HG02642 (cell line): ENCODE measurements at regions not wholly inside any gene's neighbourhood (a gene's known extent, or its start where the extent isn't known, plus 50 kb on each side); places are given as distances from the start of the nearest gene placed in this dataset.

Source experiments
- ATAC-seq: cut with Tn5 transposase; IDR thresholded peaks from one replicate; pipeline ENCODE4 v1.9.1; 2021; ENCODE audit warnings: mild to moderate bottlenecking; ENCODE audit not compliant: unreplicated experiment, poor library complexity

DNA sequence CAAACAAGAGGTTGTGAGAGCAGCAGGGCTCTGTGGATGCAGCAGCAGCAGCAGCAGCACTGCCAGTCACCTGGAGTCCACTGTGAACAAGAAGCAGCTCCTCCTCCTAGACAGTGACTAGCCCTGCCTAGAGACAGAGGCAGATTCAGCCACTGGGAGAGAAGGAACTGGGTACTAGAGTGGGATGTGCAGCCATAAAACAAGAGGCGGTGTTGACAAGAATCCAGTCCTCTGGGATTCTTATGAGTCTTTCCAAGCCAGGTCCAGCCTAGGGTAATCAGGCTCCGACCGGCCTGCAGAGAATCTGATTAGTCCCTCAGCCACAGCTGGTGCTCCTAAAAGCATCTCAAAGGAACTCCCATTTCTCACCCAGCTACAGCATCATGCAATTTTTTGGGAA lies 83.9 kb upstream of the USP47 start:
- no peak for ATAC-seq

DNA sequence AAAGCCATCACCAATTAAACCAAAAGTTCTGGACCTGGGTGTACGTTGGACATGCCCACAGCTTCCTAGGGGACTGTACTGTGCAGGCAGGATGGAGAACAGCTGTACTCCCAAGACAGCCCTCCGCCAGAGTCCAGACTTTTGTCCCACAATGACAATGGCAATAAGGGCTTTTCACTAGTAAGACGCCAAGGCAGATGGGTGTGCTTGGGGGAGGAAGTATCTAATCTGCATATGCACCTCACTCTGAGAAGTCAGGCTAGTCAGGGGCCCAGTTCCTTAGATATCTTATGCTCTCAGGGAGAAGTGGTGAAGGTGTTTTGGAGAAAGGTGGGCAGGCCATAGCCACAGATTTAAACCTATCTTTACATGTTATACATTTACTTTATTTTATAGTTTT lies 85.1 kb upstream of the USP47 start:
- no peak for ATAC-seq

DNA sequence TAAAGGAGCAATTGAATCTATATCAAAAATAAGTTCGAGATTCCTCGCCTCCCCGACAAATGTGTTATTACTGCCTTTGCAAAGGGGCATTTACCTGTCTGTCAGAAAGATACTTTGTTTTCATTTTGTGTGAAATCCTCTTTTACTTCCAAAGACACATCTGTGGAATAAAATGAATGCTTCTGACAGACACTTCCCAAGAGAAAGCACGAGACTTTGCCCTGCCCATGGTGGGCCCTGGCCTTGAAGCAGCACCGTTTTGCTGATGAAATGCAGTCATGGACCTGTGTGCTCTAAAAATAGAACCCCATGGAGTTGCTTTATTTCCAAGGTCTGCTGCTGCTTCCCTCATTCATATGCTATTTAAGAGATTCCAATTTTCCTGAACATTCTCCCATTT lies 85.9 kb upstream of the USP47 start:
- ATAC-seq, result no peak

DNA sequence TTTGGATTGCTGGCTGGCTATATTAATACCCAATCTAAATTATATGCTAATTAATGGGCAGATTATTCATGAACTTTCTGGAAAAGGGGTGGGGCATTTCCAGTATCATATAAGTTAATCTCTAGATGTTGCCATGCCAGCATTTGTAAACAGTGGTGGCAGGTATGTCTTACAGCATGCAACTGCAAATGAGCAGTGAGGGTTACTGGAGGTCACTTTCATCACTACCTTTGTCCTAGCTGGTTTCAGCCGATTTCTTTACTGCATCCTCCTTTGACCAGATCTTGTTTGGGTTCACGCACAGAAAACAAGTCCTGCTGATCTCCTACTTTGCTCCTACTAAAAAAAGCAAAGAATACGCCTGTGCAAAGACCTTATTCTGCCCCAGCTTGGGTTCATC lies 89.1 kb upstream of the USP47 start:
- no peak for ATAC-seq

DNA sequence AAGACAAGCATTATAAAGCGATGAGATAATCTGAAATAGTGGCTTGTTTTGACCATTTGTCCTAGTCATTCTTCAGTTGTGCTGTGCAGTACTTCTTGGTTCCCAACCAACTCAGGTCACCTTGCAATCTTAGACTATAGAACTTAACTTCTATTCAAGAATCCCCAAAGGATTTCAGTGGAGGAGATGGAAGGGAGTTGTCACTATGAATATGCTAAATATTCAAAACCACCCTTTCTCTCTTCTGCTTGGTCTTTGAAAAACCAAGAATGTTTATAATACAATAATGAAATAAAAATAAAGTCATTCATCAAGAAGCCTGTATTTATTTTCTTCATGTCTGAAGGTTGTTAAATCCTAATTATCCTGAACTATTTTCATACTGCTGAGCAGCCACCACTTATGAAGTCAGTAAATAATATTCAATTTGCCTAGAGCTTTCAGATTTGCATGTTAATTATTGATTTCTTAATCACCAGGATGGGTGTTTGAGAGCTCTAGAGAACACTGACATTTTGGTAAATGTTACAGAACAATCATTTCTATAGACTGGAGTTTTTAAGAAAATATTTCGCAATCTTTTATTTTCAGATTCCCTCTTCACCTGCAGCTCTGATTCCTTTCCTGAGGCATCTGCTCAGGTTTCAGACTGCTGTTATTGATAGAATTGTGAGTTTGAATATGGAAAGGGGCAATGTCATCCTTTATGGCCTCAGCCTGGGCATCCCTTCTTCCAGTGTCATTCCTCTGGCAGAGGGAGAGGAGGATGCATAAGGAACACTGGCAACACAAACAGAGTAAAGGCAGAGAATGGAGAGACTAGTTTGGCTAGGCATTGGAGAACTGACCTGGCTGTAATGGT lies 91.5 kb upstream of the USP47 start:
- no peak for ATAC-seq

DNA sequence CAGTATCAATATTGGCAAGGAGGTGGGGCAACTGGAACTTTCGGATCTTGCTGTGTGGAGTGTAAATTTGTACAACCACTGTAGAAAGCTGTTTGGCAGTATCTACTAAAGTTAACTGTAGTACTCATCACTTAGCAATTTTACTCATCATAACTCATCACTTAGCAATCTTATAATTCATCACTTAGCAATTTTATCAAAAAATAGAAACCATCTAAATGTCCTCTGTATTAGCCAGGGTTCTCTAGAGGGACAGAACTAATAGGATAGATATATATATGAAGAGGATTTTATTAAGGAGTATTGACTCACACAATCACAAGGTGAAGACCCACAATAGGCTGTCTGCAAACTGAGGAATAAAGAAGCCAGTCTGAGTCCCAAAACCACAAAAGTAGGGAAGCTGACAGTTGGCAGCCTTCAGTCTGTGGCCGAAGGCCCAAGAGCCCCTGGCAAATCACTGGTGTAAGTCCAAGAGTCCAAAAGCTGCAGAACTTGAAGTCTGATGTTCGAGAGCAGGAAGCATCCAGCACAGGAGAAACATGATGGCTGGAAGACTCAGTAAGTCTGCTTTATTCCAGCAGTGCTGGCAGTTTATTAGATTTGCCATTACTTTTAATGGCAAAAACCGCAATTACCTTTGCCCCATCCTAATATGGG lies 92.9 kb upstream of the USP47 start:
- ATAC-seq, result no peak

DNA sequence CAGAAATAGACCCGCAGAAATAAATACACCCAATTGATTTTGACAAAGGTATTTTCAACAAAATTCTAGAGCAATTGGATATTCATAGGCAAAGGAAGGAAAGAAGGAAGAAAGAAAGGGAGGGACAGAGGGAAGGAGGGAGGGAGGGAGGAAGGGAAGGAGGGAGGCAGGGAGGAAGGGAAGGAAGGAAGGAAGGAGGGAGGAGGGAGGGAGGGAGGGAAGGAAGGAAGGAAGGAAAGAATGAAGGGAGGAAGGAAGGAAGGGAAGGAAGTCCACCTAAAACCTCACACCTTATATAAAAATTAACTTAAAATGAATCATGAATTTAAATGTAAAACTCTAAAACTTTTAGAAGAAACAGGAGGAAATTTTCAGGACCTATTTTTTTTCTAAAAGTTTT lies 94.2 kb upstream of the USP47 start:
- ATAC-seq, result no peak

DNA sequence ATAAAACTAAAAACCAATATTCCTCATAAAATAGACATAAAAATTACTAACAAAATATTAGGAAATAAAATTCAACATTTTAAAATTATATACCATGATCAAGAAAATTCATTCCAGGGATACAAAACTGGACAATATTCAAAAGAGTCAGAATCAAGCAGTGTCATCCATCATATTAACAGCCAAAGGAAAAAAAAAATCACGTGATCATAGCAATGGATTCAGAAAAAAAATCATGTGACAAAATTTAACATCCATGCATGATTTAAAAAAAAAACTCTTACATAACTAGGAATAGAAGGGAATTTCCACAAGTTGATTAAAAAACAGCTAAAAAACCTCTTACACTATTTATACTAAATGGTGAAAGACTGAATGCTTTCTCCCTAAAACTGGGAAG lies 95.3 kb upstream of the USP47 start:
- ATAC-seq, result no peak

DNA sequence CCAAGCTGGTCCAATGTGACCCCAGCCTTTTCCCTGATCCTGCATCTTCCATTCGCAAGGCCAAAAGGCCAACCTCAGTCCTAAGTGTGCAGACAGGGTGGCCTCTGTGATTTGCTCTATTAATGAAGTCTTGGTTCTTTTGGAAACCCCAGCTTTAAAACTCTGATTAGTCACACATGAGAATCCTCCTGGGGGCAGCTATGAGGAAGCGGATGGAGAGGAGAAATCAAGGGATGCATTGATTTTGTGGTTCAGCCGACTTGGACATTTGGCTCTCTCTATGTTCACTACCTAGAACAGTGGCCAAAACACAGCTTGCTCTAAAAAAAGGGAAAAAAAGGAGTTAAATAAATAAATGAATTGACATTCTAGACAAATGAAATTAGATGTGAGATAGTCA lies 98.6 kb upstream of the USP47 start:
- ATAC-seq, result no peak

DNA sequence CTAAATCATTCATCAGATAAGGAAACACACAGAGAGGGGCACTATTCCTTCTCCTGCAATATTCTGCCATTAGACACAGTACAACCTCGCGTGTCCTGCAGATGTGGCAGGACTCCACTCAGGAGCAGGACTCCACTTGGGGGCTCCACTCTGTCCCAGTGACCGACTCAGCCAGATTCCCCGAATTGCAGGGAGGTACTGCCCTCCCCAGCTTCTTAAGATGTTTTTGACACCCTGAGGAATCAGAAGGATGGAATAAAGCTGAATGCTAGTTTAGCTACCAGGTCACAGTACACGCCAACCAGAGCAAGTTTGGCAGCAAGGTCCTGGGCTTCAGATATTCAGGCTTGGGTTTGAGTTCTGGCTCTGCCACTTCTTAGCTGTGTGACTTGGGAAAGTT lies 99.3 kb upstream of the USP47 start:
- ATAC-seq, result no peak

DNA sequence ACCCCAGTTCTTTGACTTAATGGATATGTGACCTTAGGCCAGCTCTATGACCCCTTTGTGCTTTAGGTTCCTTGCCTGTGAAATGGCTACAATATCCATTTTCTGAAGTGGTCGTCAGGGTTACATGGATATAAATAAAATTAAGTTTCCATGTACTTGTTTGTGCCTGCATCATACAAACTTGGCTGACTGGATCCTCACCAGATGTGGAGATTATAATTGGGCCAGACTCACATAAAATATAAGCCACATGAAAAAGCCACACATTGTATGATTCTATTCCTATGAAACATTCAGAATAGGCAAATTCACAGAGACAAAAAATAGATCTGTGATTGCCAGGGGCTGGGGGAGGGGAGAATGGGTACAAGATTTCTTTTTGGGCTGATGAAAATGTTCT lies 100.9 kb upstream of the USP47 start:
- no peak for ATAC-seq

DNA sequence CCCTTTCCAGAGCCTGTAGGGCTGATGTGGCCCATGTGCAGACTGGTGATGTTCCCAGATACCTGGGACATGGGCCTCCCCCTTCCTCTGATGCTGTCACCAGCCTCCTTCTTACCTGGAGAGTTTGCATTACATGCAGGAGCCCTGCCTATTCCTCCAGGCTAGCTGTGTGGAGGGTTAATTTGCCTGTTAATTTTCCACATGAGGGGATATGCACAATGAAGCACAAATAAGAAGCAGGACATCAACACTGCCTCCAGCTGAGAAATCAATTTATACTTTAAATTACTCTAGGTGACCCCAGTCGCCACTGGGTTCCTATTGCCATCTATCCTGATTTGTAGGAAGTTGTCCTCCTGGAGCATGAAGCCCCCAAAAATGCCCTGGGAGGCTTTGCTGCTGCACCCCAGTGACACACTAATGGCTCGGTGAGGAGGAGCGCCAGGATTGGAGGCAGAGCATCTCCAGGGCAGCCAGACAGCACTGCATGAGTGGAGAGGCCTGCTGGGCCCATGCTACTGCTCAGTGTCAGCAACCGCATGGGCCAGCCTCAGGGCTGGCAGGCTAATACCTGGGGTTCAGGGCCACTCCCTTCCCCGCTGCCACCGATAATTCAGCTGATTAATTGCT lies 101.6 kb upstream of the USP47 start:
- ATAC-seq, result no peak

DNA sequence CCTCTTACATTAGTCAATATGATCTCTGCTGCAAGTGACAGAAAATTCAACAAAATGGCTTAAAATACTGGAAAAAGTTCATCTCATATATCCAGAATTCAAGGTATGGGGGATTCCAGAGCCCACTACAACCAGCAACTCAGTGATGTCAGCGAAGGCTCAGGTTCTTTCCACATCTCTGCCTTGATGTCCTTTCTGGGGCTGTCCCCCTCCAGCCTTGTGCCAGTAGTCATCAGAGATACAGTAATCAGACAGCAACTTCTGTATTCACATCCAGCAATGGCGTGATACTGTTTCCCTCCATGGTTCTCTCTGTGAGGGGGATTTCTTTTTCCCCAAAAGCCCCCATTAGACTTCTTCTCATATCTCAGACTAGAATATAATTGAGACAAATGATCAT lies 103.4 kb upstream of the USP47 start:
- ATAC-seq, result no peak

DNA sequence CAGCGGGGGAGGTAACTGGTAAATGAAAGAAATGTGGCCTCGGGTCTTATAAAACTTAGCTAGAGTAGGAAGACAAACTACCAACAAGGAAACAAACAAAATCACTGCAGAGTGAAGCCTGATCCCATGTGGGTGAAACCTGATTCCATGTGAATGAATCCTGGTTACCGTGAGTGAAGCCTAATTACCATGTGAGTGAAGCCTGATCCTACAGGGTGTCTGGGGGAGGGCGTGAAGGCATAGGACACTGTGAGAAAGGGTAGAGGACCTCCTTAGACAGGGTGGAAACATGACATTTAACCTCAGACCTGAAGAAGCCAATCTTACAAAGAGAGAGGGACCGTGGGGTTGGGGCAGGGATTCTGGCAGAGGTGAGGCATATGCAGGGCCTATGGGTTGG lies 106.2 kb upstream of the USP47 start:
- no peak for ATAC-seq

DNA sequence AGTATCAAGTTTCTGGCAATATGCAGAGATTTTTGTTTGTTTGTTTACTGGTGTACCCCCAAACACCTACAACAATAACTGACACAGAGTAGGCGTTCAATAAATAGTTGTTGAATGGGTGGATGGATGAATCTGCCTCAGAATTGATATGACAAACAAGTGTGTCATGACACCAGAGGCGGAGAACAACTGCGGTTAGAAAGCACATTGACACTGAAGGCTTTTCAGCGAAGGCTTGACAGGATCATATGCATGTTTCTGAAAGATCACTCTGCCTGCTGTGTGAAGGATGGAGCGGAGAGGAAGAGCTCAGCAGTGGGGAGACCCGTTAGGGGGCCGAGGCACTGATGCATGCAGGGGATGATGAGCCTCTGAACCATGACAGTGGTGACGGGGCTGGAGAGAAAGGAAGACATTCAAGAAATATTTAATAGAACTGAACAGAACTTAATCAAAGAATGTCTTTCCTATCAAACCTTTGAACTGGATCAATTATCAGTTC lies 108.5 kb upstream of the USP47 start:
- no peak for ATAC-seq

DNA sequence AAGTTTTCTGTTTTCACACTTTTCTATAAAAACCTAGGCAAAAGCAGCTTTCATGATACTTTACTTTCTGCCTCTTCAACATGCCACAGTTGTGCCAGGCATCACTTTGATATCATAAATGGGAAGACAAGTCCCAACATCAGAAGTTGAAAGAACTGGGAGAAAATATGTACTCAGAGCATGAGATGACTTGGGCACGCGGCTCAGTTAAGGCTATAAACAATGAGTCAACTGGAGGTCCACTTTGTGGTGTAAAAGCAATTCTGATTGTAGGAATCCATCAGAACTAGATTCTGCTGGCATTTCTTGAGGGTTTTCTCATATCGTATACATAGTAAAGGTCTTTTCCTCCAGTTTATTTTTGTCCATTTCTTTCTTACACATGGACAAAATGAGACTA lies 109.7 kb upstream of the USP47 start:
- ATAC-seq, result no peak

DNA sequence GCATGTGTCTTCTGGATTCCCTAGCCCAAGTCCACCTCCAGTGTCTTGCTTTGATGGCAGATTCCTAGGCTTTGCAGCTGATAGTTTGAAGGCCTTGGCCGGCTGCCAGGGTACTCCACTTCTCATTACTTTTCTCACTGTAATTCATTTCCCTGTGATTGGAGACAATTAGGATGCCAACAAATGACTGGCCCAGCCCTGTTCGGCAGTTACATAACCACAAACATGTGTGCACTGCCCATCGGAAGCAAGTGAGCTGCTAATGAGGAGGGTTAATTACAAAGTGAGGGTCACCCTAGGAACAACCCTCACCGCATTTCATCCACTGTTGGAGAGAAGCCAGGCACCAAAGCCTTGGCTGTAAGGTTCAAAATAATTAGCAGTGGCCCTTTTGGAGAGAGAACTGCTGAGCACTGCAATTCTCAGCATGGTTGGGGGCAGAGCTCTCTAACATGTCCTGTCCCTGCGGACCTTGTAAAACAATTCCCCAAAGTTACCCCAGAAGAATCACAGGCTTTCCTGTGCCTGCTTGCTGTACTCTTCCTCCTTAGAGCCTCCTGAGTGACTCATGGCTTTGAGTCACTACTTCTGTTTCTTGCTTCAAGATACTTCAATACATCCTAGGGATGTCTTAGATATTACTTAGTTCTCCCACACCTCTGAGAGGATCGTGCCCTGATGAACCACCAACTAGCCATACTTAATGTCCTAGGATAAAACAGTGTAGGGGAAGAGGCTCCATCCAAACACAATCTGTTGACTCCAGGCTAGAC lies 109.7 kb upstream of the GALNT18 start:
- ATAC-seq, result no peak

DNA sequence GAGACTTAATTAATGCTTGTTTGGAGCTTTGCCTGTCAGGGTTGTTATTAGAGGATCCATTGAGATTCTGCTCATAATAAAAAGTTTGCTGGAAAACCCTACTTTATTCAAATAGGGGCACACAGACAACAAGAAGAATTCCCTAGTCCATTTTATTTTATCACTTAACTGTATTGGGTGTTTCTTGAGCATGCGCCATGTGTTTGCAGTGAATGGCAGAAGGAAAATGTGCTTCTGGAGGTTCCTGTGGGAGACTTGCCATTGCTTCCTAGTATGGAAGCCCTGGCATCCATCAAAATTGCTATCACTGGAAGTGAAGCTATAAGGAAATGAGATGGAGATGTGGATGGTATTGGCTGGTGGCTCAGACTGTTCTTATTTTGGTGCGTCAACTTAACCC lies 106.6 kb upstream of the GALNT18 start:
- no peak for ATAC-seq

DNA sequence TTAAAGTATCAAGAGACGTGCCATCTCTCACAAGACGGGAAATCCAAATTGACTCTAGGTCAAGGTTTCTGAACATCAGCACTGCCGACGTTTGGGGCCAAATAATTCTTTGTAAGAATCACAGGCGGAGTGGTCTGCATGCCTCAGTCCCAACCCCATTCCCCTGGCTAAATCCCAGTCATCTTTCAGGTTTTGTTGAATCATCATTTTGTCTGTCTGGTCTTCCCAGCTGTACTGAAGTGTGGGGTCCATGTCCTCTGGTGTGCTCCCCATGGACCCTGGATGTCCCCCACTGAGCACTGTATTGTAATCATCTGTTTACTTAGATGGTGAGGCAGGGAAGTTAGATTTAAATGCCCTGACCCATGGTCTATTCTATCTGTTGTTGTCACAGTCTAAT lies 103.6 kb upstream of the GALNT18 start:
- ATAC-seq, result no peak

DNA sequence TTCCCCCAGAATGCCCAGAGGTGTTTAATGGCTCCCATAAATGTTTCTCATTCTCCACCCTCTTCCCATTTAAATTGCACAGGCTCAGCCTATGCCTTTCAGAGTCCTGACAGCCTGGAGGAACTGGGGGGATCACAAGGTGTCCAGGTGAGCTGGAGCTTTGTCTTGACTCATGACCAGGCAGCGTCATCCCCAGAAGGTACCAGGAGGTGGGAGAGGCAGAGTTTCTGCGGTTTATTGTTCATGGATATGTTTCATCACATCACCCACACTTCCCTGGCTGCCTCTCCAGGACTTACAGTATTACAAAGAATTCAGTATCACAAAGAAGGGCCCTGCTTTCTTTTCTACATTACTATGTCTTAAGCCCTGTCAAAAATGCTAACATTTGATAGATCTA lies 103.2 kb upstream of the GALNT18 start:
- ATAC-seq, result no peak

DNA sequence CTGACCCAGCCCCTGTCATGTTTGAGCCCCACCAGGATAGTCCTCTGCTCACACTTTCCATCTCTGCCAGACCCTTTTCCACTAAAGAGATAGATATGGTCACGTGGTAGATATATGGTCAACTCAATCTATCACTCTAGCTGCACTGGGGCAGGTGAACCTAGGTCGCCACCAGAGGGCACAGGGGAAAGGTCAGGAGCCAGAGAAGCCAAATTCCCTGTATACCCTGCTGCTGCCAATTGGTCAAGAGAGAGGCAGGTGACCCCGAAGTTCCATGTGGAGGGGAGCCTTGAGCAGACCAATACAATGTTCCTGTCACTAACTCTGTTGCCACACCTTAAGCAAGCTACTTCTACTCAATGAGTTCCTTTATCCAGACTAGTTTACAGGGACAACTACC lies 101.1 kb upstream of the GALNT18 start:
- ATAC-seq, result no peak
